Gastrocnemius medialis (tissue), 4 donors: ENCODE measurements at regions not wholly inside any gene's neighbourhood (a gene's known extent, or its start where the extent isn't known, plus 50 kb on each side); places are given as distances from the start of the nearest gene placed in this dataset.

Source experiments
- CTCF ChIP-seq, 5 experiments: fragments of 450-650 bp in 3 of 5; fragments of 200-600 bp in 2 of 5; sonication (generic) in 2 of 5; IDR thresholded peaks in 4 of 5; conservative IDR thresholded peaks in 1 of 5; 1 replicate in 4 of 5; 2 replicates in 1 of 5; pipeline ENCODE4 v1.5.1; 2016 to 2019; ENCODE audit warnings: antibody characterized with exemption in 5 of 5, mild to moderate bottlenecking in 3 of 5, moderate library complexity in 3 of 5
- POLR2A ChIP-seq, 2 donors: fragments of 450-650 bp; IDR thresholded peaks; one replicate each; pipeline ENCODE4 v1.6.1; 2017; ENCODE audit warnings: antibody characterized with exemption in 2 of 2, mild to moderate bottlenecking in 2 of 2, moderate library complexity in 2 of 2

DNA sequence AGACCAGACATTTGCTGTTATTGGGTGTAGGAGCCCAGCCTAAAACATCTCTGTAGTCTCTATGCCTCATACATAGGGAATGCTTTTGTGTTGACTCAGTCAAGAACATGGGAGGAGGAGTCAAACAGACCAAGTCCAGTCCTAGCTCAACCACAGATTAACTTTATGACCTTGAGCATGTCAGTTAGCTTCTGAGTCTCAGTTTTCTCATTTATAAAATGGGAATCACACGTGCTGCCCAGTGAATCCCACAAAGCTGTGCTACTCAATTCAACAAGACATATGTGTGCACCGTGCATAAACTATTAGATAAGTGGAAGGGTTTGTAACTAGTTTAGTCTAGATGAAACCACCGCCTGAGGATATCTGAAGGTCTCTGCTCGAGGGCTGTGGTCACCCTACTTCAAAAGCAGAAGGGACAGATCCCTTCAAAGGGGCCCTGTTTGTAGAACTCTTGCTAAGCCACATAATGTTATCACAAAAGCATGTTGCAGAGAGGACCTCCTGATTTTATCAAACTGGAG is 109.5 kb upstream of the NFIA start:
- TF ChIP-seq CTCF (IDR thresholded peaks at IDR 0.05 in 4 of 5, conservative IDR thresholded peaks at IDR 0.05 in 1 of 5) (no peak), POLR2A (IDR thresholded peaks at IDR 0.05) (no peak)
